Peyer's patch (tissue), 4 donors: ENCODE measurements at regions not wholly inside any gene's neighbourhood (a gene's known extent, or its start where the extent isn't known, plus 50 kb on each side); places are given as distances from the start of the nearest gene placed in this dataset.
A peak's percentile ranks its signal among the peaks of the same experiment; 100 is the strongest.

Experiments used
- DNase-seq, 3 donors: peaks; one replicate each; pipeline ENCODE4 v3.0.0-alpha.2; 2017 to 2019
- H3K27ac ChIP-seq, 4 donors: fragments of 200-600 bp; sonication (generic); one replicate each; pipeline ENCODE4 v1.5.1; 2016 to 2019
- H3K27me3 ChIP-seq, 2 donors: fragments of 200-600 bp; sonication (generic); one replicate each; pipeline ENCODE4 v1.5.1; 2019
- H3K36me3 ChIP-seq, 3 donors: fragments of 200-600 bp; sonication (generic); one replicate each; pipeline ENCODE4 v1.5.1; 2016 to 2019
- H3K4me1 ChIP-seq, 4 donors: fragments of 200-600 bp; sonication (generic); one replicate each; pipeline ENCODE4 v1.5.1; 2016 to 2019
- H3K4me3 ChIP-seq, 4 donors: fragments of 200-600 bp; sonication (generic); 1 replicate in 3 of 4; 2 replicates in 1 of 4; pipeline ENCODE4 v1.5.1; 2016 to 2019; ENCODE audit warnings: mild to moderate bottlenecking in 1 of 4
- H3K9me3 ChIP-seq, 4 donors: fragments of 200-600 bp; sonication (generic); one replicate each; pipeline ENCODE4 v1.5.1; 2016 to 2019; ENCODE audit warnings: mild to moderate bottlenecking in 1 of 4
- POLR2A ChIP-seq, 2 donors: fragments of 450-650 bp; IDR thresholded peaks; one replicate each; pipeline ENCODE4 v1.5.1; 2017; ENCODE audit warnings: antibody characterized with exemption in 2 of 2, mild to moderate bottlenecking in 2 of 2, moderate library complexity in 2 of 2
- TF ChIP-seq, protein P1 (sequence below), 6 experiments: fragments of 450-650 bp in 4 of 6; fragments of 200-600 bp in 2 of 6; sonication (generic) in 1 of 6; IDR thresholded peaks; one replicate each; pipeline ENCODE4 v1.5.1; 2017 to 2019; ENCODE audit warnings: antibody characterized with exemption in 6 of 6, mild to moderate bottlenecking in 3 of 6, moderate library complexity in 1 of 6

DNA sequence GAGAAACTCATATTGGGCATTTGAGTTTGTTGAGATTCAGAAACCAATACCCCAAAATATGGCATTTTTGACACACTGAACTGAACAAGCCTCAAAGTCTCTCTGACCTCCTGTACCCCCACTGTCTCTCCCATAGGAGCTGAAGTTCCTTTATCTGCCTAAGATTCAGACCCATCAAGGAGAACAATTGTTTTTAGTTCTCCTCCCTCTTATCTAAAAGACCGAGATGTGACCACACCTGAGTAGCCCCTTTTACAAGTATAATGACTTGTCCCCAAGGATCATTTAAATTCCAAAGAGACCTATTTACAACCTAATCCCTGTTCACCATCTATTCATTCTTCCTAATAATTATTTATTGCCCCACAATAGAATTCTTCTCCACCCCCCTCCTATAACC, 122.1 kb upstream of the PLAAT1 start:
- Histone ChIP-seq H3K27me3 (no peaks in the 10 kb centered on the region), H3K4me1 (no peaks in the 10 kb centered on the region), H3K4me3 (no peak overlapping the region), H3K27ac (no peak overlapping the region), H3K9me3 (no peaks in the 10 kb centered on the region), H3K36me3 (no peaks in the 10 kb centered on the region)
- TF ChIP-seq, protein P1, sequence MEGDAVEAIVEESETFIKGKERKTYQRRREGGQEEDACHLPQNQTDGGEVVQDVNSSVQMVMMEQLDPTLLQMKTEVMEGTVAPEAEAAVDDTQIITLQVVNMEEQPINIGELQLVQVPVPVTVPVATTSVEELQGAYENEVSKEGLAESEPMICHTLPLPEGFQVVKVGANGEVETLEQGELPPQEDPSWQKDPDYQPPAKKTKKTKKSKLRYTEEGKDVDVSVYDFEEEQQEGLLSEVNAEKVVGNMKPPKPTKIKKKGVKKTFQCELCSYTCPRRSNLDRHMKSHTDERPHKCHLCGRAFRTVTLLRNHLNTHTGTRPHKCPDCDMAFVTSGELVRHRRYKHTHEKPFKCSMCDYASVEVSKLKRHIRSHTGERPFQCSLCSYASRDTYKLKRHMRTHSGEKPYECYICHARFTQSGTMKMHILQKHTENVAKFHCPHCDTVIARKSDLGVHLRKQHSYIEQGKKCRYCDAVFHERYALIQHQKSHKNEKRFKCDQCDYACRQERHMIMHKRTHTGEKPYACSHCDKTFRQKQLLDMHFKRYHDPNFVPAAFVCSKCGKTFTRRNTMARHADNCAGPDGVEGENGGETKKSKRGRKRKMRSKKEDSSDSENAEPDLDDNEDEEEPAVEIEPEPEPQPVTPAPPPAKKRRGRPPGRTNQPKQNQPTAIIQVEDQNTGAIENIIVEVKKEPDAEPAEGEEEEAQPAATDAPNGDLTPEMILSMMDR (IDR thresholded peaks at IDR 0.05) = no peak
- TF ChIP-seq POLR2A (IDR thresholded peaks at IDR 0.05) = no peak
- DNase-seq = no peak

DNA sequence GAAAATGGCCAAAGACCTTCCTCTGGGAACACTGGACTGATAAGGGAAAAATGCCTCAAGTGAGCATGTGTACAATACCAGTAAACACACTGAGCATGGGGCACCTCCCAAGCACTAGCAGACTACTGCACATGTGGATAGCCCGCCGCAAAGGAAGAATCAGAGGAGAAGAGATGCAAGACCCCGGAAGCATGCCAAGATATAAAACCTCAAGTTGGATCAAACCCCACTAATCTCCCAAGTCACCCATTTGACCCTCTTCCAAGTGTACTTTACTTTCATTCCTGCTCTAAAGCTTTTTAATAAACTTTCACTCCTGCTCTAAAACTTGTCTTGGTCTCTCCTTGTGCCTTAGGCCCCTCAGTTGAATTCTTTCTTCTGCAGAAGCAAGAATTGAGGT, 121.1 kb upstream of the PLAAT1 start:
- Histone ChIP-seq H3K4me1 (no peaks in the 10 kb centered on the region), H3K27ac (no peak overlapping the region), H3K36me3 (no peaks in the 10 kb centered on the region), H3K9me3 (no peaks in the 10 kb centered on the region), H3K4me3 (no peak overlapping the region), H3K27me3 (no peaks in the 10 kb centered on the region)
- no peak for DNase-seq
- TF ChIP-seq POLR2A (IDR thresholded peaks at IDR 0.05) = no peak
- TF ChIP-seq, protein P1 (IDR thresholded peaks at IDR 0.05) = no peak

DNA sequence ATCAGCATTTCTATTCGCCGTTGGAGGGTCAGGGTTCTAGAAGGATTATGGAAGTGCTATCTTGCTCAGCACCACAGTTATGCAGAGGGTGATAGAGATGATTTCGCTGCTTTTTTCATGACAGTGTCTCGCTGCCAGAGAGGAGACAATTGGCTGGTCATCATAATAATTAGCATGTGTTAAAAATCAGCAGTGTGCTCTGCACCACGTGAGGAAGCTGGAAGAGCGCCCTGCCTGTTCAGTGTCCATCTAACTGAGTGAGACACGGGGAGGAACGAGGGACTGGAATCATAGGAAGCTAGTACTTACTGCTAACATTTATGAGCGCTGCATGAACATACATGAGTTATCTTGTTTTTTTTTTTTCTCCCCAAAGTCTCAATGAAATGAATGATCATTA, 116.2 kb upstream of the PLAAT1 start:
- H3K4me1 ChIP-seq = no peaks in the 10 kb centered on the region
- H3K36me3 ChIP-seq = no peaks in the 10 kb centered on the region
- no peak overlapping the region for H3K27ac ChIP-seq
- DNase-seq = no peak
- H3K9me3 ChIP-seq = no peaks in the 10 kb centered on the region
- no peaks in the 10 kb centered on the region for H3K27me3 ChIP-seq
- H3K4me3 ChIP-seq = no peak overlapping the region
- TF ChIP-seq POLR2A (IDR thresholded peaks at IDR 0.05) = no peak

DNA sequence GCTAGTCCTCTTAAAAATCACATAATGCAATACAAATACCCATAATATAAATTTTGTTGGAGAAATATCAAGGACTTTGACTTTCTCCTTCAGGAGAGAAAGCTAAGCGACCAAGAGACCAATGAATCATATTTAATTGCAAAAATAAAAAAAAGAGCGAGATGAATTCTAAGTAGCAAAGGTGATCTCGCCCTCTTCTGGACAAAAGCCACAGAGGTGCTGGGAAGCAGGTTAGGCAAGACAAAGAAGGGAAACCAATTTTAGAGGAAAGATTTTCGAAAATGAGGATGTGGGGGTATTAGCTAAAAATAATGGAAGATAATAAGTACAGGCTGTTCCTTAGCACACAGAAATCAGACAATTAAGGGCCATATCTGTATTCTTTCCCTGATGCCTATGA, 111.4 kb upstream of the PLAAT1 start:
- TF ChIP-seq, protein P1 (IDR thresholded peaks at IDR 0.05) = peak in 1 of 6 experiments; percentile 7
- TF ChIP-seq POLR2A (IDR thresholded peaks at IDR 0.05) = no peak
- DNase-seq = no peak
- Histone ChIP-seq H3K4me3 (no peak overlapping the region), H3K27me3 (no peaks in the 10 kb centered on the region), H3K9me3 (no peaks in the 10 kb centered on the region), H3K36me3 (no peaks in the 10 kb centered on the region), H3K27ac (no peak overlapping the region), H3K4me1 (no peaks in the 10 kb centered on the region)

DNA sequence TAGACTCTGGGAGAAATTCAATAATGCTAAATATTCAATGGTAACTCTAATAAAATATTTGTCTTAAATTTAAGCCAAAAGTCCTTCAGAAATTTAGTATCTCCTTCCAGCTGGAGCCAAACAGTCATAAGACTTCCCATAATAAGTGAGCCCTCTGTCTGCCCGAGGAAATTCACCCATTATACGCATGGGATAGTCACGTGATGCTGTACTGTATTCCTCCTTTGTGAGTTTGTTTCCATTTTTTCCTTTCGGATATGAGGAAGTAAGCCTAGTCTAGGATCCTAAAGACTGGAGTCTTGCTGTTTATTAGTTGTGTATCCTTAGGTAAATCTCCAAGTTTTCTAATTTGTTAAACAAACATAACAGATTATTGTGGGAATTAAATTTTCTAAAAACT, 110.4 kb upstream of the PLAAT1 start:
- H3K4me1 ChIP-seq = no peaks in the 10 kb centered on the region
- DNase-seq = no peak
- TF ChIP-seq, protein P1 (IDR thresholded peaks at IDR 0.05) = no peak
- no peak for TF ChIP-seq POLR2A (IDR thresholded peaks at IDR 0.05)
- no peaks in the 10 kb centered on the region for H3K27me3 ChIP-seq
- H3K27ac ChIP-seq = no peak overlapping the region
- no peaks in the 10 kb centered on the region for H3K9me3 ChIP-seq
- no peaks in the 10 kb centered on the region for H3K36me3 ChIP-seq
- no peak overlapping the region for H3K4me3 ChIP-seq

DNA sequence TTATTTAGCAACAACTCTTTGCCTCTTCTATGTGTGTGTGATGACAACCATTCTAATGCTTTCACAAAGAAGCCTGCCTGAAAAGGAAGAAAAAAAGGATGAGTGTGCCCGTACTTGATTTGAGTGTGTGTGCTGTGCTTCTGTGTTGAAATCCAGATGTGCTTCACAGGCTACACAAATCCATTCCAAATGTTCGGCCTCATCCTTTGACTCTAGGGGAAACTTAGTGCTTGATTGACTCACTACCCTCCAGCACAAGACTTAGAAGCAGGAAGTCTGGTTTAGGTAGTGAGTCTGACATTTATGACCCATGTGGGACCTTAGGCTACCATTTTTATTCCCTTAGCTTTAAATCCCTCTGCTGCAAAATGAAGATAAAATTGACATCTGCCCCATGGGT, 108.8 kb upstream of the PLAAT1 start:
- no peaks in the 10 kb centered on the region for H3K9me3 ChIP-seq
- H3K4me3 ChIP-seq = no peak overlapping the region
- DNase-seq = no peak
- no peak overlapping the region for H3K27ac ChIP-seq
- no peaks in the 10 kb centered on the region for H3K36me3 ChIP-seq
- no peak for TF ChIP-seq POLR2A (IDR thresholded peaks at IDR 0.05)
- TF ChIP-seq, protein P1 (IDR thresholded peaks at IDR 0.05) = no peak
- no peaks in the 10 kb centered on the region for H3K4me1 ChIP-seq
- H3K27me3 ChIP-seq = no peaks in the 10 kb centered on the region
